H4 (cell line): ENCODE measurements at regions not wholly inside any gene's neighbourhood (a gene's known extent, or its start where the extent isn't known, plus 50 kb on each side); places are given as distances from the start of the nearest gene placed in this dataset.
"Not testable (repeated sequence)": the region's sequence is repeated elsewhere in the genome, so short reads cannot be mapped to it uniquely, and the experiment has no call there.

Experiments
- DNase-seq: peaks from one replicate; pipeline ENCODE4 v3.0.0-alpha.2; 2015; ENCODE audit warnings: low spot score

- no peak for DNase-seq
Observed at GRCh38 chr6:43999628-44000027, 127.6 kb downstream of the MRPL14 start.

DNA sequence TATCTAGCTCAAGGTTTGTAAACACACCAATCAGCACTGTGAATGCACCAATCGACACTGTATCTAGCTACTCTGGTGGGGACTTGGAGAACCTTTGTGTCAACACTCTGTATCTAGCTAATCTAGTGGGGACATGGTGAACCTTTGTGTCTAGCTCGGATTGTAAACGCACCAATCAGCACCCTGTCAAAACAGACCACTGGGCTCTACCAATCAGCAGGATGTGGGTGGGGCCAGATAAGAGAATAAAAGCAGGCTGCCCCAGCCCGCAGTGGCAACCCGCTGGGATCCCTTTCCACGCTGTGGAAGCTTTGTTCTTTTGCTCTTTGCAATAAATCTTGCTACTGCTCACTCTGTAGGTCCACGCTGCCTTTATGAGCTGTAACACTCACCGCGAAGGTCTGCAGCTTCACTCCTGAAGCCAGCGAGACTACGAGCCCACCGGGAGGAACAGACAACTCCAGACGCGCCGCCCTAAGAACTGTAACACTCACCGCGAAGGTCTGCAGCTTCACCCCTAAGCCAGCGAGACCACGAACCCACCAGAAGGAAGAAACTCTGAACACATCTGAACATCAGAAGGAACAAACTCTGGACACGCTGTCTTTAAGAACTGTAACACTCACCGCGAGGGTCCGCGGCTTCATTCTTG is 128.5 kb downstream of the MRPL14 start:
- DNase-seq: not testable (repeated sequence)

DNA sequence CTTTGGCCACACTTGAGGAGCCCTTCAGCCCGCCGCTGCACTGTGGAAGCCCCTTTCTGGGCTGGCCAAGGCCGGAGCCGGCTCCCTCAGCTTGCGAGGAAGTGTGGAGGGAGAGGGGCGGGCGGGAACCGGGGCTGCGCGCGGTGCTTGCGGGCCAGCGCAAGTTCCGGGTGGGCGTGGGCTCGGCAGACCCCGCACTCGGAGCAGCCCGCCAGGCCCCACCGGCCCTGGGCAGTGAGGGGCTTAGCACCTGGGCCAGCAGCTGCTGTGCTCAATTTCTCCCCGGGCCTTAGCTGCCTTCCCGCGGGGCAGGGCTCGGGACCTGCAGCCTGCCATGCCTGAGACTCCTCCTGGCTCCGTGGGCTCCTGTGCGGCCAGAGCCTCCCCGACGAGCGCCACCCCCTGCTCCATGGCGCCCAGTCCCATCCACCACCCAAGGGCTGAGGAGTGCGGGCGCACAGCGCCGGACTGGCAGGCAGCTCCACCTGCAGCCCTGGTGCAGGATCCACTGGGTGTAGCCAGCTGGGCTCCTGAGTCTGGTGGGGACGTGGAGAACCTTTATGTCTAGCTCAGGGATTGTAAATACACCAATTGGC is 129.2 kb downstream of the MRPL14 start:
- DNase-seq: not testable (repeated sequence)

- DNase-seq: no peak
Observed at GRCh38 chr6:43997345-43997677, 129.9 kb downstream of the MRPL14 start.

GRCh38 chr6:43996618-43997344 is 130.5 kb downstream of the MRPL14 start:
- DNase-seq: no peak

- no peak for DNase-seq
Observed at GRCh38 chr6:43995137-43995536, 132.1 kb downstream of the MRPL14 start.

DNA sequence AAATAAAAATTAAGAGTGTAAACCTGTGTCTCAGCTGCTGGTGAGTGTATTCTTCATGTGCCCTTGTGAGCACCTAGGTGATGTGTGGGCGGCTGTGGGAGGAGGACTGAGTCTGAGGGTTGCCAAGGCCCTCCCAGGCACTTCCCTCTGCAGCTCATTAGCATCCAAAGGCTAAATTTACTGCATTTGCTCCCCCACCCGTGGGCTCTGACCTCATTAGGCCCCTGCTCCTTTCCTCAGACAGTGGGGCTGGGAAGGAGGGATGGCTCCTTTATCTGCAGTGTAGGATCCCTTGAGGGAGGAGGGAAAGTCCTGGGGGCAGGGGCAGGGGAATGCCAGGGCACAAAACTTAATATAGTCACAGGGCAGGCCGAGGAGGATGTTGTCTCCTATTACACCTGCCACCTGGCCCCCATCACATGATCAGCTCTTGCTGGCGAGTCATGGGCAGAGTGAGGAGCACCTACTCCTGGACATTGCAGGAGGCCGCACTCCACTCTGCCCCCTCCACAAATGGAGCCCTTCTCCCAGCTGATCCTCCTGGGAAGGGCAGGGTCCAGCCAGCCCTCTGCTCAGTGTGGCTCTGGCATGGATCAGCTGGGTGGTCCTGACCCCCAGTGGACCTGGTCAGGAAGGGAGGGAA is 133.2 kb downstream of the MRPL14 start:
- no peak for DNase-seq

DNA sequence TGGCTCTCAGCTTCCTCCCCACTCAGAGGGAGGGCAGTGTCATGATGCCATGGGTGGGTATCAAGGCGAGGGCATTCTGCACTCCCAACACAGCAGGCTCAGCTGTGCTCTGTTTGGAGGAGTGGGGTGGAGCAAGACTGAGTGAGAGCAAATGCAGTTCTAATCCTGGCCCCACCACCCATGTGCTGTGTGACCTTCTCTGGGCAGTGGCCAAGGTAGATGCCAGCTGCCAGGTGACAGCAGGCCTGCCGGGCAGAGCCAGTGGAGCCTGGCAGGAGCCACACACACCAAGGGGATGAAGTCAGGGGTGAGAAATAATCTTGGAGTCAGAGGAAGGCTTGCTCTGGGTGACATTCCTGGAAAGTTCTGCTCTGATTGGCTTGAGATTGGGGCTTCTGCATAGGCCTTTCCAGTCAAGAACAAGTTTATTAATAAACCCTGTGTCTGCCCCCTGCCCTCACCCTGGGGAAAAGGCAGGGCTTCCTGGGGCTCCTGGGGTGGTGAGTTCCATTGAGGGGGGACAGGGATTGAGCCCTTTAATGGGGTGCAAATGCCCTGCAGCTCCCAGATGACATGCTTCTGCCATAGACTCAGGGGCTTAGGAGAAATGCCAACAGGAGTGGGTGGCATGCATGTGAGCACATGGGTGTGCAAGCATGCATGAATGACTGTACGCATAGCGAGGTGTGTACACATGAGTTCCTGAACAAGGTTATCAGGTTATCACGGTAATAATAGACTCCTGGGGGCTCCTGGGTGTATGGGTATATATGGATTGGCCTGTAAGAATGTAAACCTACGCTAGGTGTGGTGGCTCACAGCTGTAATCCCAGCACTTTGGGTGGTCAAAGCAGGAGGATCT is 134.2 kb downstream of the MRPL14 start:
- DNase-seq: no peak

GRCh38 chr6:43992126-43992663 is 135.1 kb downstream of the MRPL14 start:
- DNase-seq: no peak

GRCh38 chr6:43990627-43991619 is 136.3 kb downstream of the MRPL14 start:
- DNase-seq: peak; percentile 97

DNA sequence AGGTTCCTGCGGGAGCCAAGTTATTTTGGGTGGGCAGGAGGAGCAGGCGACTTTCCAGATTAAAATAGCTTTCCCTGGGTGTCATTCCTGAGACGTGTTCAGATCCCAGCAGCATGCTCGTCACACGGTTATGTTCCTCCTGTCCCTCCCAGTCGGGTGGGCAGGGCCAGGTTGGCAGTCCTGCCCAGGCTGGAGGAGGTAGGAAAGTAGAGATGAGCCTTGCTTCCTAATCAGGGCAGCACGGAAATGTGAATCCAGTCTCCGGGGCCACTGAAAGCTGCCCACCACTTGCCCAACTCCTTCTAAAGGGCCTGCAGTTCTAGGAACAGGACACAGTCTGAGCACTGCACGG is 137.0 kb downstream of the MRPL14 start:
- peak; percentile 87 for DNase-seq

DNA sequence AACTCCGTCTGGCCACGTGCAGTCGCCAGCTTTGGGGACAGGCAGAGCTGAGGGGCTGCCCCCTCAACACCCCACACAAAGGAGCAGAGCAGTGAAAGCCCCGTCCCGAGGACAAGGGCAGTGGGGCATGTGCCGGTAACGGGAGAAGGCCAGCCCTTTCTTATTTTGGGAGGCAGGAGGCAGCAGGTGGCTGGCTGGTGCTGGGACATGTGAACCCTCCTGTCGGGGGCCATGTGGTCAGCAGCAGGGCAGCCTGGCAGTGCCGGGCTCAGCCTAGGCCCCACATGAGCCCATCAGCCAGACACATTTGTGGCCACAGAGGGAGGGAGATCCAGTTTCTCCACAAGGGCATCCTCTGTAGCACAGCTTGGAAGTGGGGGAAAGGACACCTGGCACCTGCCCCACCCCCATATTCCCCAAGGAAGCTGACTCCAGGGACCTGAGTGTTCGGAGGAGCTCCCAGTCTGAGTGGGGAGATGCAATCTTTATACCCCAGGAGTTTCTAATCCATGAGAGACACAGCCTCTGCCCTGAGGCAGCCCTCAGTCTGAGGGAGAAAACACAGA is 137.6 kb downstream of the MRPL14 start:
- no peak for DNase-seq

GRCh38 chr6:43988801-43989200 is 138.5 kb downstream of the MRPL14 start:
- no peak for DNase-seq

- DNase-seq: no peak
Observed at GRCh38 chr6:43987838-43988439, 139.3 kb downstream of the MRPL14 start.

GRCh38 chr6:43986177-43986825 is 141.0 kb downstream of the MRPL14 start:
- no peak for DNase-seq

DNA sequence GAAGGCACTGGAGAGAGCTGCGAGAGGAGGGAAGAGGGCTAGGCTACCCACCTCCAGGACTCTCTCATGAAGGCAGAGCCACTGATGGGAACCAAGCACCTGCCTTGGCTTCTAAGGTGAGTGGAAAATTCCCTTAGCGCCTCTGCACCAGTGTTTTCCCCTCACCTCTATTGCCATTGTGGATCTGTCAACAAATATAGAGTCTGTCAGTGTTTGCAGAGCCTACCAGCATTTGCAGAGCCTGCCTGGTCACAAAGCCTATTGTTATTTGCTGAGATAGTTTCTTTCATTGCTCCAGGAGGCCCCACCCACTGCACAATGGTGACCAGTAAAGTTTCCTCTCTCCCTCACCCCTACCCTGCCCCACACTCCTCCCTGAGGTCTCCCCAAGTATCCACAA is 141.9 kb downstream of the MRPL14 start:
- DNase-seq: no peak

DNA sequence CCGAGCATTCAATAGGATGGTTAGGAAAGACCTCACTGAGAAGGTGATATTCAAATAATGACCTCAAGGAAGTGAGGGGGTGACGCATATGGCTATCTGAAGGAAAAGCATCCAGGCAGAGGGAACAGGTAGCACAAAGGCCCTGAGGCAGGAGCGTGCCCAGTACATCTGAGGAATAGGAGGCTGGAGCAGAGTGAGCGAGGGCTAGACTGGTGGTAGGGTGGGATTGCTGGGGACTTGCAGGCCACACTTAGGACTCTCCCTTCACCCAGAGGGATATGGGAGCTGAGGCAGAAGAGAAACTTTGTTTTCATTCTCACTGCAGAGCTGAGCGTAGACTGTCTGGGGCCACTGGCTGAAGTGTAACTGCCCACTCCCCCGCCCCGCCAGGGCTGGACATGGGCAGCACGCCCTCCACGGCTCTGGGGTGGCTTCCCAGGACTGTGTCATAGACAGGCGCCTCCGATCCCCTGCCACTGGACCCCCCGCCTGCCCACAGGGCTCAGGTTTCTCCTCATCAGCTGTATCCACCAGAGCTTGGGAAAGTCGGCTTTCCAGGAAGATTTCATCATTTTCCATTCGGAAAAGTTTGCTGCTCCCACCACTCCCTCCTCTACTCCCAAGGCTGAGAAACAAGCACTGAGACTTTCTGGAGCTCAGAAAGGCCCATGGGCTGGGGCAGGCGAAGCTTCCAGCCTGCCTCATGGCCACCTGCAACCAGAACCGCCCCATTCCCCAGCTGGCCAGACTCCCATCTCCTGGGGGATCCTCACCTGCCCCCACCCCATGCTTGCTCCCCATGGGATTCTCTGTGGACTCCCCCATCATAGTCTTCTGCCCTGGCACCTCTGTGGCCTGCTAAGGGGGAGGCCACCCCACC is 142.6 kb downstream of the MRPL14 start:
- no peak for DNase-seq

GRCh38 chr6:43983632-43984031 is 143.6 kb downstream of the MRPL14 start:
- no peak for DNase-seq
